CD4-positive, alpha-beta T cell treated with Interleukin-4 for 1 hour (primary cell): ENCODE measurements at regions not wholly inside any gene's neighbourhood (a gene's known extent, or its start where the extent isn't known, plus 50 kb on each side); places are given as distances from the start of the nearest gene placed in this dataset.

Experiments used
- DNase-seq, 2 donors: peaks; one replicate each; pipeline ENCODE4 v3.0.0-alpha.2; 2020 to 2022

- DNase-seq = no peak
These were observed 365.7 kb upstream of the KLHL1 start for GRCh38 chr13:70473907-70474306.

GRCh38 chr13:70469077-70469476, 360.8 kb upstream of the KLHL1 start:
- no peak for DNase-seq

- DNase-seq = no peak
These were observed 349.2 kb upstream of the KLHL1 start for GRCh38 chr13:70457474-70457873.

DNA sequence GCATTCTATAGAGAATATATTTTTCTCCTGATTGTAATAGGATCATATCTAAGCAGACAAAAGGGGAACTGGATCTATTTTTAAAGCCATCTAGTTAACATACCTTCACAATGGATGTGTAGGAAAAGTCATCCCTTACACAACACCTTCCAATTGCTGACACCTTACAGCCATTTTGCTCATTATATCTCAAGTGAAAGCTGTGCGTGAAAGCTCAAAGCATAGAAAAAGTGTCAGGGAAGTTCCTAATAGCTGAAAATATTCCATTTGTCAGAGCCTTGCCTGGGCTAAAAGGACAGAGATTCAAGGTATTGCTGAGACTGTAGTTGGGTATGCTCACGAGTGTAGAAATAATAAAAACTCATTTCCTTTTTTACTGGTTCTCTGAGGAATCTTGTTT, 340.6 kb upstream of the KLHL1 start:
- DNase-seq = no peak

DNA sequence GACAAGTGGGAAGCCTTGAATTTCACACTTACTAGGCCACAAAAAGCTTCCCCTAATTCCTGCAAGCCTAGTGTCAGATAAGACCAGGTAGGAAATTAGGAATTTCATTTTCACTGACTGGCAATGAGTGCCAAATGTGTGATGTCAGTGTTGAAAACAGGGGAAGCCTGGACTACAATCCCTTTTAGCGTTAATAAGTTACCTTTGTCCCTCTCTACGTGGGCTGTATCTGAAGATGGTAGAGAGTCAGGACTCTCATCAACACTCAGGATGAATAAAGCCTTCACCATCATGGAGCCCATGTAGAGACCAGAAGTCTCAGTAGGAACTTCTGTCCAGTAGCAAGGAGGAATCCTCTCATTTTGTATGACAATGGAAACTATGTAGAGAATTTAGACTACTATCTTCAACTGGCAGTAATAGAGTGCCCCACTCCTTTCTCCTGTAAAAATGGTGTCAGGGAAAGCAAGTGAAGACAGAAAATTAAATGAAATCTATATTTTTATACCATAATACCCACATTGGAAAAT, 324.1 kb upstream of the KLHL1 start:
- no peak for DNase-seq

- DNase-seq = no peak
These were observed 322.0 kb upstream of the KLHL1 start for GRCh38 chr13:70430256-70430655.

GRCh38 chr13:70424928-70425327, 316.7 kb upstream of the KLHL1 start:
- no peak for DNase-seq

DNA sequence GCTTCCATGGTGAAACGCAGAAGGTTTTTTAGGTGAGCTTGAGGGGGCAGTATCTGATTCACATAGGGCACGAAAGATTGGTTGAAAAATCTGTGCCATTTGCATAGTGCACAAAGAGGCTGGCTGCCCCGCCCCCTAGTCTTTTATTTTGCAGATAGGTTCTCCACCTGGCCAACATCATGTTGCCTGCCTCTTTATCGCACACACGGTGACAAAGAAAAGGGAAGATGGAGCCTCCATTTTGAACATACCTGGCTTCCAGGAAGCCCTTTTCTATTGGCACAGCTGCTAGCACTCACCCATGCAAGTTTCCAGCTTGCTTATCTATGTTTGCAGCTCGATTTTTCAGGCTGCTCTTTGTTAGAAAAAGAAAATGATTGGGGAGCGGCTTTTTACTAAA, 316.2 kb upstream of the KLHL1 start:
- no peak for DNase-seq

DNA sequence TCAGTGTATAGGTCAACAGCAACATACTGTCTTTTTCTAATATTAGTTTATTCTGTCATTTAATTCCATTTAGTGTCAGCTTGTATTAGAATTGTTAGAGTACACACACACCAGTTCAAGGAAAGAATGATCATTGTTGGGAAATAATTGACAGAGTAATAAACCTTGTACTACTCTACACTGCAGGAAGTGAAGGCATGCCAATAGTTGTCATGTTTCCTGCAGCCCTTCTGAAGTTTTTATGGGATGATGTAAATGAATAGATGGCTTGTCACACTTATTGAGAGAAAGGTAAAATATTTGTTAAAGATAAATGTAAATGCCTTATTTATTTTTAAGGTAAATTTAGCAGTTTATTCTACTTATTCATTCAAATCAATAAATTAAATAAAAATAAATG, 306.9 kb upstream of the KLHL1 start:
- no peak for DNase-seq

DNA sequence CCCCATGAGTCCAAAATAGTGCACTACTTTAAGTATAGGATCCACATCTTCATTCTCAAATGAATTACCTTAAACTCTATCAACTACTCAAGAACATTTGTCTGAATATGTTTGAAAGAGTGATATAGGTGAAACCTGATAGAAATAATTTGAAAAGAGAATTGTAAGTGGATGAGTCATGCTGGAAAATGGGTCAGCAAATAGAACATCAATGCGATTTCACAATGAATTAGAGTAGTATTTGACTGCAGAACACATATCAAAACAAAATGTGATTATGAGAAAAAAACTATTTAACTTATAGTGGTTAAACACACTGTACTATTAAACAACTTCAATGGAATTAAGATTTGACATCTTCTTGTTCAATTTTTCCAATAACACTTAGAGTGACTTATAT, 300.6 kb upstream of the KLHL1 start:
- no peak for DNase-seq

DNA sequence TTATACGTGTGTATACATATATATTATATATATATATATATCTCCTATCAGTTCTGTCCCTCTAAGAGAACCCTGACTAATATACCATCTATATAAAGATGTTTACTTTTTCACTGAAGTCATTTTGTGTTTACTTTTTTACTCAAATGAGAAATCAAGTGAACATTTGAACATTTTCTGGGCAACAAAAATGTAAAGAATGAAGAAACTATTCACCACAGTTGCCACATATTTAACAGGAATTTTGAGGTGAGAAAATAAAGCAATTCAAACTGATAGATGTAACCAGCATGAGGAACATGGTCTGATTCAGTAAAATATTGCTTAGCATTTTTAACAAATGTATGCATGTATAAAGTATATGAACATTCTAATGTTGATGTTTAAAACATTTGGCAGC, 299.2 kb upstream of the KLHL1 start:
- no peak for DNase-seq

DNA sequence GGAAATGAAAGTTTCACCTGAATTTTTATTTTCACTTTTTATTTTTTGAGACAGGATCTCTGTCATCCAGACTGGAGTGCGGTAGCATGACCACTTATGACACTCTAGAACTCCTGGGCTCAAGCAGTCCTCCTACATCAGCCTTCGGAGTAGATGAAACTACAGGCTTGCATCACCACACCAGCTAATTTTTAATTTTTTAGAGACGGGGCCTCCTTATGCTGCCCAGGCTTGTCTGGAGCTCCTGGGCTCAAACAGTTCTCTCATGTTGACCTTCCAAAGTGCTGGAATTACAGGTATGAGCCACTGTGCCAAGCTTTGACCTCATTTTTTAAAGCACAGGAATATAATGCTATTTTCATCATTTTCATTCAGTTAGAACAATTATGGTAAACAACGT, 297.0 kb upstream of the KLHL1 start:
- DNase-seq = no peak

DNA sequence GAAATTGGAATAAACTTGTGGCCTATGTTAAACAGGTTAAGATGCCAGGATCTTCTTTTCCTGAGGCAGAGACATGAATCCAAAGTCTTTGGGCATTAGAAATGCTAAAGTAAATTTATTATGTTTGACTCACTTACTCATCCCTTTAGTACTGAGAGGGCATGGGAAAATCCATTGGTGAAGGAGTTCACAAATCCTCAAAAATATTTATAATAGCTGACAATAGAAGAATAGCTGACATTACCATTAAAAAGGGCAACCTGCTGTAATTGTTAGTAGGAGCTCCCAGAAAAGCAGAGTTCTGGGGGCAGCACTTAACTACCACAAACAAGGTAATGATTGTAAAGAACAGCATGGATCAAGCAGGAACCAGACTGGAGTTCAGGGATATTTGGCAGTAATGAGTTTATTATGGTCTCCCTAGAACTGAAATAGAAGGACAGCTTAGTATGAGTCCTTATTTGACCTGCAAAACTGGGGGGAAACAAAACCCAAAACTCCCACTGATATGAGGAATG, 285.8 kb upstream of the KLHL1 start:
- DNase-seq = no peak

GRCh38 chr13:70391678-70392077, 283.4 kb upstream of the KLHL1 start:
- DNase-seq = no peak

DNA sequence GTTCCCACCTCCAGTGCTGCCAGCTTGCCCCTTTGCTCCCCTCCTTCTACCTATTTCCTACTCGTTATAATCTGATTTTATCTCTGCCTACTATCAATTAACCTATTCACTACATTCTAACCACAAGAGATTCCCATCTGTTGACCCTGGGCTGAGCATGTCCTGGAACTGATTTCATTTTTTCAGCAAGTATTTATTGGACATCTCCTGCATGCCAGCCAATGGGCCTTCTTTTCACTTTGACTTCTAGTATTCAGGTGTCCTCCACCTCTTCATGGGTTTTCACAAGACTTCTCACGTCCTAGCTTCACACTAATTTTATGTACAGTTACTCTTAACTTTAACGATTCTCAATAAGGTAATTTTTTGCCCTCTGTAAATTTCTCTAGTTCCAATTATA, 282.7 kb upstream of the KLHL1 start:
- no peak for DNase-seq

DNA sequence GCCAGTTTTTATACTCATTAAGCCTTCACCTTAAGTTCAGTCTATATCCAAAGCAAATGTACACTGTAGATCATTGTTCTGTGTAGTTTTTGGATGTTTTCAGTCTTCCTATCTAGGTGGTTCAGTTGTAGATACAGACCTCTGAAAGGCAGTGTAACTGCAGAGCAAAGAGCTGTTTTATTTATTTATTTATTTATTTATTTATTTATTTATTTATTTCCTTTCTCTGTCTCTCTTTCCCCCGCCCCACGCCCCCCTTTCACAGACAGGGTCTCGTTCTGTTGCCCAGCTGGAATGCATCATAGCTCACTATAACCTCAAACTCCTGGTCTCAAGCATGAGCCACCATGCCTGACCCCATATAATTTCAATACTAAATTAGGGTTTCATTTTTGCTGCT, 281.8 kb upstream of the KLHL1 start:
- no peak for DNase-seq

- DNase-seq = no peak
These were observed 280.7 kb upstream of the KLHL1 start for GRCh38 chr13:70388935-70389334.

GRCh38 chr13:70386919-70387318, 278.7 kb upstream of the KLHL1 start:
- no peak for DNase-seq

DNA sequence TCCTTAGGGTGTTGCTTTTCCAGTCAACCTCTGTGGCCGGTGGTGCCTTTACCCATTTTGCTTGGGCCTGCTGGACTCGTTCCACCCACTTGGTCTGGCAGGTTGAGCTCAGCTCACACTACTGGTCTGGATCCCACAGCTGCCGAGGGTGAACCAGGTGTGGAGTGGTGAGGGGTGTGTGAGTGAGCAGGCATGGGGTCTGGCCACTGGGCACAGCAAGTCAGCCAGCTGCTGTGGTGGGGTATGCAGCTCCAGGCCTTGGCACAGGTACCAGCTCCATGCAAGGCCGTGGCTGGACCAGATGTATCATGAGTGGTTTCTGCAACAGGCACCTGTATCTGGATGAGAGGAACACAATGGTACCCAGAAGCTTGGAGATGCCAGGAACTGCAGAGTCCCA, 277.6 kb upstream of the KLHL1 start:
- no peak for DNase-seq

DNA sequence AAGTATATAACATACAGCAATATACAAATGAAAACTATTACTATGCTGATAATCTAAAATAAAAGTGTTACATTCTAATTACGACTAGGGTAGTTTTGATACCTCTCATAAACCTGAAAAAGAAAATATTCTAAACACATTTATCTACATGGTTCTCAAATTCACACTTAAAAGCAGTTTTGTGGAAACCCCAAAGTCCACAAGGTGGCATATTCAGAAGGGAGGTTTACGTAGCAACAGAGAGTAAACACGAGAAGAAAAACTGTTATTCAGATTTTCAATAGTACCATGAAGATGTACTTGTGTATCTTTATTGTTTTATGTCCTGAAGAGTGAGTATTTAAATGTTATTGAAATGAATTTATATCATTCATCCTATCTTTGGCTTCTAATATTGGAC, 275.9 kb upstream of the KLHL1 start:
- DNase-seq = no peak

- DNase-seq = no peak
These were observed 272.6 kb upstream of the KLHL1 start for GRCh38 chr13:70380809-70381208.

DNA sequence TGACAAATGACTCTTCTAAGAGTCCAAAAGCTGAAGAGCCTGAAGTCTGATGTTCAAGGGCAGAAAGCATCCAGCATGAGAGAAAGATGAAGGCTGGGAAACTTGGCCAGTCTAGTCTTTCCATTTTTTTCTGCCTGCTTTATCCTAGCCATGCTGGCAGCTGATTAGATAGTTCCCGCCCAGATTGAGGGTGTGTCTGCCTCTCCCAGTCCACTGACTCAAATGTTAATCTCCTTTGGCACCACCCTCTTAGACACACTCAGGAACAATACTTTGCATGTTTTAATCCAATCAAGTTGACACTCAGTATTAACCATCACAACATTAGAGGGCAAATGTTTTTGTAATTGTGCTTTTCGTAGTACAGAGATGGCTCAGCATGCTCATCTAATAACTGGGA, 267.5 kb upstream of the KLHL1 start:
- no peak for DNase-seq

- DNase-seq = no peak
These were observed 262.7 kb upstream of the KLHL1 start for GRCh38 chr13:70370924-70371323.

GRCh38 chr13:70366720-70367119, 258.5 kb upstream of the KLHL1 start:
- DNase-seq = no peak

DNA sequence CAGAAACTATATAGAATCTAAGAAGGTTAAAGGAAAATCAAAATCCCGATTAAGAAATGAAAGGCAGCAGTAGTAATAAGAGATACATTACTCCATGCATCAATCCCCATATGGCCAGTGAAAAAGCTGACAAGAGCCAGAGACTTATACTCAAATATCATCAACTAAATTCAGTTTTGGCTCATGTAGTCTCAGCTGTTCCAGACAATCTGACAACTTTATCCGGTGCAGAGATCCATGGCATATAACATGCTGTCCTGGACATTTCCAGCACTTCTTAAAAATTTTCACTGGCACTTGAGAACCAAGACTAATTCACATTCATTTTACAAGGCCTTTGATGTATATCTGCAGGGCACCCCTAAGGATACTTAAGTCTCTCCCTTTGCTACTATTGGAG, 255.7 kb upstream of the KLHL1 start:
- DNase-seq = no peak
